Stimulated activated CD8-positive, alpha-beta memory T cell treated with anti-CD3 and anti-CD28 coated beads, Interleukin-4, amount 100 ng/mL, for 1 hour (primary cell): ENCODE measurements at regions not wholly inside any gene's neighbourhood (a gene's known extent, or its start where the extent isn't known, plus 50 kb on each side); places are given as distances from the start of the nearest gene placed in this dataset.

Experiments
- DNase-seq, 2 donors: peaks; one replicate each; pipeline ENCODE4 v3.0.0-alpha.2; 2020; ENCODE audit warnings: low read depth in 2 of 2, low spot score in 1 of 2

- DNase-seq: no peak
Observed at GRCh38 chr9:73845954-73846690, 651.0 kb upstream of the RORB start.

DNA sequence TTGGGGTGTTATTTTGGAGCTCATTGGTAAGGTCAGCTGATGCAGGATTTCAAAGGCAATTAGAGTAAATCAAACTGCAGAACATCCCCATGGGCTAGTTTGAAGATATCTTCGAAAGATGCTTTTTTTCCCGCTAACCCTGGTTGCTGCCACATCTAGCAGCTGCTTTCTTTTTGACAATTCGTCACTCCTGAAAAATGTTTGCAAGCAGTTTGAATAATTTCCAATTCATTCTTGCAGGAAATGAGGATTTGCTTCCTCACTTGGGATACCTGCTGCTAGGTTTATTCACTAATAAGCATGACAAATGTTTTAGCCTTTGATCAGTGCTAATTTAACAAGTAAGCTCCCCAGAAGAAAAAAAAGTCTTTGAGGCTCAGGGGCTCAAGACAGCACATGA, 649.6 kb upstream of the RORB start:
- DNase-seq: no peak

- no peak for DNase-seq
Observed at GRCh38 chr9:73853549-73853948, 643.6 kb upstream of the RORB start.

- no peak for DNase-seq
Observed at GRCh38 chr9:73855206-73855605, 641.9 kb upstream of the RORB start.

GRCh38 chr9:73863924-73864323, 633.2 kb upstream of the RORB start:
- no peak for DNase-seq

GRCh38 chr9:73866451-73866850, 630.7 kb upstream of the RORB start:
- DNase-seq: no peak

DNA sequence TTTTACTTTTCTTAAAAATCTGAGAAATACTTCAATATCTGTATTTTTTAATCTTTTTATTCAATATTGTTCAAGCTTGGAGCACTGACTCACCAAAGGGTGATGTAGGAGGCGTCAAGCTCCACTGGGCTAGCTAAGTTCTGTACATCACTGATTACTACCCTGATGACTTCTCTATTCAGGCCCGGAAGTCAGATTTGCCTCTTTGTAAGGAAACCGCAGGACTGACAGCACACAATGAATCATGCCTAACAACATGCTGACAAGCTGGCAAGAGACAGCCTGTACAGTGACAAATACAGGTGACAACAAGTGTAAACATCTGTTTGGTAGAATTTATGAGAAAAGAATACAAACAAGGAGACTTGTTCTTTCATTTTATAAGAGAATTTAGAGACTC, 627.9 kb upstream of the RORB start:
- peak in 1 of 2 donors; percentile 14 for DNase-seq

DNA sequence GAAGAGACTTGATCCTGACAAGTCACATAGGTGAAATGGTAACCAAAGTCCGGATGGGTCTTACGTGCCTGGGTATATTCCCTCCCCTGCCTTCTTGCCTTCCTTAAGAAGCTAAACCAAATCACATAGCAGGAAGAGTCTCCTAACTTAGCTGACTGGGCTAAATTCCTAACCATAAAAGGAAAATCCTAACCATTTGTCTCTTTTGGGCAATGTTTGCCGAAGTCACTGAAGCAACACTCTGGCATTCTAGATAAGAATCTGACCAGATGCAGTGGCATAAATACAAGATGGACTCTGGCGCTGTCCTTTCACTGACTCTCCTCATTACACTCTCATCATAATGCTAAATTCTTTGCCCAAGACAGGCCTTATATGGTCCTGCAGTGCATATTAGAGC, 625.5 kb upstream of the RORB start:
- no peak for DNase-seq

DNA sequence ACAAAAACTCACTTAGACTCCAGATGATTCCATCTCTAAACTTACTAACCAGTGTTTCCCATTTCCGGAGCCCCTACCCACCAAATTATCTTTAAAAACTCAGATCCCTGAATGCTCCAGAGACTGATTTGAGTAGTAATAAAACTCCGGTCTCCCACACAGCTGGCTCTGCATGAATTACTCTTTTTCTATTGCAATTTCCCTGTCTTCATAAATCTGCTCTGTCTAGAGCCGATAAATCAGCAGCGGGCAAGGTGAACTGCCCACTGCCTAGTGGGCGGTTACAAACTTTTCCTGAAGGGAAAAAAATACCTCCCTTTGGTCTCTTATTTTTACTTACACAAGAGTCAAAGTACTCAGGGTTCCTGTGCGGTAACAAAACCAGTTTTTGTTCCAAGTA, 624.4 kb upstream of the RORB start:
- no peak for DNase-seq

DNA sequence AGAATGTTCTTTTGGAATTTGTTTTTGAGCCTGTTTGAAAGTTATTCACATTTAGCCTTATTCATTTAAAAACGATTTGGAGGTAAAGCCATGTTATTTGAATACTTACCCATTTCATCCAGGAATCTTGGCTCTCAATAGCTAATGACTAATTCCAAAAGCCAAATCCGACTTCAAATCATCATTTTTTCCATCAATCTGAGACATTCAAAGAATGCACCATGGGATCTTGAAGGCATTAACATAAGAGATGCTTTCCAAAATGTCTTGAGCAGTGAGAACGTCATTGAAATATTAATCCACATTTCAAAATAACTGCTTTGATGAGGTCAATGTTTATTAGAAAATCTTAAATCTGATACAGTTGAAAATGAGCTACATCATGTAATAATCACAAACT, 617.0 kb upstream of the RORB start:
- no peak for DNase-seq

- no peak for DNase-seq
Observed at GRCh38 chr9:73889023-73889422, 608.1 kb upstream of the RORB start.

DNA sequence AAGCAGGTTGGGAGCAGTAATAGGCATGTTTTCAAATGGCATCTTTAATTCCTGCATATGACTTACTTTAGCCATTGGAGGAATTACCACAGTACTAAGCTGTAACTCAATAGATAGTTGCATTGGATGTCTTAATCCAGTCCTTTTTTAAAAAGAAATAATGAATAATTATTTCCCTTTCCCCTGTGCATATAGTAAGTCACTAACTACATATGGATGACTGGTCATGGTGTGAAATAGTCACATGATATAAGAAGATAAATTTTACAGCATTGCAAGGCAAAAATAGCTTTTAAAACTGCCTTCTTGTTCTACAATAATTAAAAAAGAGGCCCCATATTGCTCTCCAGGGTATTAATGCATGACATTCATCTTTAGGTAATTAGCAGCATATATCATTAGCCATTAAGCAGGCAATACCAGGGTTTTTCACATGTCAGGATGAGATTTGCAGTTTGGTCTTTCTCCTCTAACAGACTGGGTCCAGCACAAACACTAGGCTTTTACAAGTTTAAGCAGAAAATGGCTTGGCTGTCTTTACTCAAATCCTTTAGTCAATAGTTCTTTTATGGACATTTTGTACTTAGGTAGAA, 606.4 kb upstream of the RORB start:
- no peak for DNase-seq

GRCh38 chr9:73892335-73892734, 604.8 kb upstream of the RORB start:
- no peak for DNase-seq

- DNase-seq: no peak
Observed at GRCh38 chr9:73893230-73893629, 603.9 kb upstream of the RORB start.

DNA sequence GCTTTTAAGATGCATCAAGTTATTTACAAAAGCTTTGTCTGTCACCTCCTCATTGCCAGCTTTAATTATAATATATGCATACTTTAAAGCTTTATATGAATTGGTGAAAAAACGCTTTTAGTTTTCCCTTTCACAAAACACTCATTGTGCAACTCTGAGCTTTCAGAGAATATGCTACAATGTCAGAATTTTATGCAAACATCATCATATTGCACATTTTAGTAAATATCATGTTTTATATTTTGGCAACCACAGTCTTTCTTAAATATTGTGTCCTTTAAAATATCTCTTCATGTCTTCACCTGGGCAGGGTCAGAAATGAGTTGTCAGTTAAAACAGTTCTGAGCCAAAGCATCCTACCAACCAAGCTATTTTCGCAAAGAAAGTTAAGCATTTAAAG, 601.1 kb upstream of the RORB start:
- DNase-seq: no peak

GRCh38 chr9:73906671-73907070, 590.5 kb upstream of the RORB start:
- DNase-seq: no peak

DNA sequence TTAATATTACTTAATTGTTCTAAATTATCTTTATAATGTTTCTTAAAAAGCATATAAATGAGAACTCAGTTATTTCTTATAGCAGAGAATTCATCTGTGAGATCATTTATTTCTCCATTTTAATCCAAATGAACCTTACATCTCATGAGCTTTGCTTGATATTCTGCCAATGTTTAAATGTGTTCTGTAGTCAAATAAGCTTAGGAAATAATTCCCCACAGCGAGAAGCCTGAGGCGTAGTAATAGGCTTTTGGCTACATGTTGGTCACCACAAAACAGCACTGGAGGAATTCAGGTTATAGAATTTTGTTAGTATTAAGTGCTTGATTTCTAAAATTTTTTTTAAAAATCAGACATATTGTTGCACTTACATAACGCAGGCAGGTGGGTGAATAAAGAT, 585.3 kb upstream of the RORB start:
- no peak for DNase-seq

GRCh38 chr9:73916016-73916673, 581.0 kb upstream of the RORB start:
- no peak for DNase-seq

- no peak for DNase-seq
Observed at GRCh38 chr9:73919712-73920111, 577.4 kb upstream of the RORB start.

DNA sequence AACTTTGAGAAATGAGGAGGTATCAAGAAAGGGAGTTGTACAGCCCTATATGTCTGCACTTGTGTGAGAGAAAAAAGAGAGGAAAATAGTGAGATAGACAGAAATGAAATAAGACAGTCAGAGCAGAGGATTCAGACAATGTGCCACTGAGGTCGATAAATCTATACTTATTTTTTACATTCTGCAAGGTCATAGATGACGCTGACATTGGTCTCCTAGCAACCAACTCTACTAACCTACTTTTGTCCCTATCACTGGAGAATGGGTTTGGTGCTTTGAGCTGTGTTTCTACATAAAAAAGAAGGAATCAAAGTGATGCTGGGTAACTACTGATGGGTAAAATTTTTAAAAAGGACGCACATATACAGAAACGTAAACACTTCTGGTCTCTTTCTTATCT, 573.3 kb upstream of the RORB start:
- DNase-seq: no peak

- no peak for DNase-seq
Observed at GRCh38 chr9:73951147-73951546, 546.0 kb upstream of the RORB start.

GRCh38 chr9:73962792-73963191, 534.3 kb upstream of the RORB start:
- no peak for DNase-seq

GRCh38 chr9:73969936-73970335, 527.2 kb upstream of the RORB start:
- DNase-seq: no peak
